HPDE6-E6E7 (cell line): ENCODE measurements at regions not wholly inside any gene's neighbourhood (a gene's known extent, or its start where the extent isn't known, plus 50 kb on each side); places are given as distances from the start of the nearest gene placed in this dataset.
A peak's percentile ranks its signal among the peaks of the same experiment; 100 is the strongest.
"Not testable (repeated sequence)": the region's sequence is repeated elsewhere in the genome, so short reads cannot be mapped to it uniquely, and the experiment has no call there.

Experiments used
- DNase-seq: peaks from one replicate; pipeline ENCODE4 v3.0.0; 2011; ENCODE audit warnings: missing footprints; ENCODE audit errors: extremely low spot score

DNA sequence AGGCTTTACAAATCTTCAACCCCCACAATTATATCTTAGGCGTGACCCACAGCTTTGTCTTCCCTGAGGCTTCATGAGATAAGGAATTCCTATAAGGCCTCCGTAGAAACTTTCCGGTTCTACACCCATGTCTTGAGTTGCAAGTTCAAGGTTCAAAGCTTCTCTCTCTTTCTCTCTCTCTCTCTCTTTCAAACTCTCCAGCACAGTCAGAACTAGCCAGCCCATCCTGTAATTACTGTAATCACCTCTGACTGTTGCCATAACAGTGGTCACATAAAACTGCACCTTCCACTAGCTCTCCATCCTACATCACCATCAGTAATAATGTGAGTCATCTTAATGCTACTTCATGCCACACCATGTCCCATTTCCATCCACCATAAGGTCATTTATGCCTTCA, 90.0 kb upstream of the NFASC start:
- DNase-seq, result no peak

DNA sequence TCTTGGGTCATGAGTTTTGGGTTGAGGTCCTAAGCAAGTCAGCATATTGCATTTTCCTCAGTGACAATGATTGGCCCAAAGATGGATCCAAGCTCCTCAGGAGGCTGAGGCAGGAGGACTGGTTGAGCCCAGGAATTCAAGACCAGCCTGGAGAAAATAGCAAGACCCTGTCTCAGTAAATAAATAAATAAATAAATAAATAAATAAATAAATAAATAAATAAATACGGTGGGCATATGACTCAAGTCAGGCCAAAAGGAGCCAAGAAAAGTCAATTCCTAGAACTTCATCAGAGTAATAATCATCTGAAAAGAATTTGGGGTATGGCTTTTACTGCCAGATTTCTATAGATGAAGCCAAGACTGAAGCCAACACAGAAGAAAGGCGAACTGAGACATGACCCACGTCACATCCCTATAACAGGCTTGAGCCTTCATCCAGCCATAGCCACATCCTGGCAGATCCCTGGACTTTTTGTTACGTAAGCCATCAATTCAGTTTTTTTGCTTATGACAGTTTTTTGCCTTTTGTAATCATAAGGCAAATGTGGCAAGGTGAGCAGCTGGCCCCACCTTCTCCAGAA, 88.5 kb upstream of the NFASC start:
- no peak for DNase-seq

DNA sequence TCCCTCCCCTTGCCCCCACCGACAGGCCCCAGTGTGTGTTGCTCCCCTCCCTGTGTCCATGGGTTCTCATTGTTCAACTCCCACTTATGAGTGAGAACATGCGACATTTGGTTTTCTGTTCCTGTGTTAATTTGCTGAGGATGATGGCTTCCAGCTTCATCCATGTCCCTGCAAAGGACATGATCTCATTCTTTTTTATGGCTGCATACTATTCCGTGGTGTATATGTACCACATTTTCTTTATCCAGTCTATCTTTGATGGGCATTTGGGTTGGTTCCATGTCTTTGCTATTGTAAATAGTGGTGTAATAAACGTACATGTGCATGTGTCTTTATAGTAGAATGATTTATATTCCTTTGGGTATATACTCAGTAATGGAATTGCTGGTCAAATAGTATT, 85.6 kb upstream of the NFASC start:
- DNase-seq, result not testable (repeated sequence)

DNA sequence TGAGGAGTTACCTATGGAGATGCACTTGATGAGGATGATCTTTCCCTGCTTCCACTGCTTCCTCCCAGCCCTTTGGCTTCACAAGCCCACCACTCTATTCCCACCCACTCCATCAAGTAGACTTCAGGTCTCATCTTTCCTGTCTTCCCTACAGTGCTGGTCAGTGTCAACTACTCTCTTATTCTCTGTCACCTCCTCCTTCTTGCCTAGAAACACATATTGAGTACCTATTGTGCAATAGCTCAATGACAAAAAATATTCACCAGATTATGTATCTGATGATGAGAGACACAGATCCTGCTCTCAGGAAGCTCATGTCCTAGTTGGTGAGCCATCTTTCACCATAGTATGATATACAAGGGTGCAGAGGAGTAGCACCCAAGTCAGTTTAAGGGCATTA, 82.2 kb upstream of the NFASC start:
- DNase-seq, result no peak

DNA sequence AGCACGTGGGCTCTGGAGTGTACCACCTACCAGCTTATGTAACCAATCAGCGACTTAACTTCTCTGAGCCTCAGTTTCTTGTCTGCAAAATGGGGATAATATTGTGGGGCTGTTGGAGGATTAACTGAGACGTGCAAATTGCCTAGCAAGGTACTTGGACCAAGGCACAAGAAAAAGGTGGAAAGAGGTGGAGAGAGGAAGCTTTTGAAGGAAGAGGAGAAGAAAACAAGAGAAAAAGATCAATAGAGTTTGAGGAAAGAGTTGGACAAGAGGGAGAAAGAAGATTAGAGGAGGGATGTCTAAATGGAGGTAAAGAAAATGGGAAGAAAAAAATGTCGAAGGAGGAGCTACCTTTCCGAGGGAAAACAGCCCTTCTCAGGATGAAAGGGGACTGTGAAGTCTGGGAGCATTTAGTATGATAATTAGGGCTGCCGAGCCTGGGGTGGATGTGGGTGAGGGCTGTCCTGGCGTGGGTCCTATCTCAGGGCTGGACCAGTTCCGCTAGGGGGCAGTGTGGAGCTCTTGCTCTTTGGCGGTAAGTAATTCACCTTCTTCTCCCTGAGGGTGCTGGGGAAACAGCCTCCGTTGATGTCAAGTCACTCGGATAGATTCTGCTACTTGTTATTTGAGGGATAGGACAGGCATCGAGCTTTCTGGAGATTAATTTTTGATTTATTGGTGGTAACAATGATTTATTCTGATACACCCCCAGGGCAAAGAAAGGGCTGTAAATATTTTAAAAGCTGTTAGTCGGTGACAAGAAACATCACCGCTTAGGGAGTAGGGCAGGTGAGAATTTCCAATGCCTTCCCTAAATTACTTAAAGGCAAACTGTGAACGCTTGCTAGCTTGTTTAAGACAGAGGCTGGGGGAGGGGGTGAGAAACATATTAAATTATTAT, 79.0 kb upstream of the NFASC start:
- DNase-seq, result peak; percentile 25

DNA sequence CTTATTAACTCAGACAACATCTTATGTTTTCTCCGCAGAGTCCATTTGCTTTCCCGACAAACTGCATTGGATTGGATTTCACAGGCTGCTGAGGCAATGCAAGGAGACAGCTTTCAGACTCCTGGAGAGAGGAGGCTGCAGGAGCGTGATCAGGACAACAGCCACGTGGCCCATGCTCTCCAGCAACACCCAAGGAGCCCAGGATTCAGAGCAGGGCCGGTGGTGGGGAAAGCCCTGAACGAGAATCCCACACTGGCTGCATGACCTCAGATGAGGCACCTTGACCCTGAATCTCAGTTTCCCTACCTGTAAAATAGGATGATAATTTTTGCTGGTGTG, 78.3 kb upstream of the NFASC start:
- DNase-seq, result no peak

DNA sequence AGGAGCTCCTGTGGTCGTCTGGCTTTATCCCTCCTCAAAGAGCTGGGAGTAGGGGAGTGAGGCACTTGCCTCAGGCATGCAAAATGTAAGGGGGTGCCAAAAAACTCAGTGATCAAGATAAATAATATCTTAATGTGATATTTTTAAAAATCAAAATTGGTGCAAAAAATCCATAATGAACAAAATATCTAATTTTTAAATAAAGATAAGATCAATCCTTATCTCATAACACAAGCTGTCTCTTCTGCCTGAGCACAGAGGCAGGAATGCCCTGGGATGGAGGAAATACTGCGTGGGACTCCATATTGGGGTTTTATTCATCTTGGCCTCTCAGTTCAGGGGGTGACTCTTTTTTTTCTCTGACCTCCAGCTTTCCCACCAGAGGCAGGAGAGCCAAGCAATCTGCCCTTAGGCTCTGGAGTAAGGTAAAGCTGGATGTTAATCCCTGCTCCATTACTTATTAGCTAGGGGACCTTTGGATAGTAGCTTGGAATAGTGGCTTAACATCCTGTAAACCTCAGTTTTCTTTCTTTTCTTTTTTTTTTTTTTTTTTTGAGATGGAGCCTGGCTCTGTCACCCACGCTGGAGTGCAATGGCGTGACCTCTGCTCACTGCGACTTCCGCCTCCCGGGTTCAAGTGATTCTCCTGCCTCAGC, 77.3 kb upstream of the NFASC start:
- DNase-seq, result no peak

DNA sequence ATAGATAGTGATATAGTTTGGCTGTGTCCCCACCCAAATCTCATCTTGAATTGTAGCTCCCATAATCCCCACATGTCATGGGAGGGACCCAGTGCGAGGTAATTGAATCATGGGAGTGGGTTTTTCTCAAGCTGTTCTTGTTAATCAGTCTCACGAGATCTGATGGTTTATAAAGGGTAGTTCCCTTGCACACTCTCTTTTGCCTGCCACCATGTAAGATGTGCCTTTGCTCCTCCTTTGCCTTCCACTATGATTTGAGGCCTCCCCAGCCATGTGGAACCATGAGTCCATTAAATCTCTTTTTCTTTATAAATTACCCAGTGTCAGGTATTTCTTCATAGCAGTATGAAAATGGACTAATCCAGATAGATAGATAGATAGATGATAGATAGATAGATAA, 73.8 kb upstream of the NFASC start:
- not testable (repeated sequence) for DNase-seq

DNA sequence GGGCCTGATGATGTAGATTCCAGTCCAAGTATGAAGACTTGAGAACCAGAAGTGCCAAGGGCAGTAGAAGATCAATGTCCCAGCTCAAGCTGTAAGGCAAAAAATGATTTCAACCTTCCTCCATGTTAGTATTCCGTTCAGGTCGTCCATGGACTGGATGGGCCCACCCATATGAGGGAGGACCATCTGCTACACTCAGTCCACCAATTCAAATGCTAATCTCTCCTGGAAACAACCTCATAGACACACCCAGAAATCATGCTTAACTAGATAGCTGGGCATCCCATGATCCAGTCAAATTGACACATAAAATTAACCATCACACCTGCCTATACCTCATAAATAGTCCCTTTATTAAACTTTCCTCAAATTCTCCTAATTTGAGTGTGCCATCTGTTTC, 73.3 kb upstream of the NFASC start:
- DNase-seq, result no peak

DNA sequence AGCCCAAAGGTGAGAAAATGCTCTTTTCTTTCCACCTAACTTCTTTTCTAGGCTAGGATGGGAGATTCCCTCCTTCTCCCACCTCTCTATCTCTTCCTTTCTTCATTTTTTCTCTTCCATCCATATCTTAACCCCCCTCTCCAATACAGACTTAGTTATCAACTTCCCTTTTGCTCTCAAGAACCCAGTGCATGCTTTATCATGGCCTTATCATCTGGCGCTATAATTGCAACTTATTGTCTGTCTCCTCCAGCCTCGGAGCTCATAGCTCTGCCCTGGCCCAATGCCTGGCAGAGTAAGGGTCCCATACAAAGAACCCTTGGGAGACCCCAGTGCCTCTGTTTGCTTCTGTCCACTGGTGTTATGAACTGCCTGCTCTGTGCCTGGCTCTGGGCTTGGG, 71.0 kb upstream of the NFASC start:
- DNase-seq, result no peak

DNA sequence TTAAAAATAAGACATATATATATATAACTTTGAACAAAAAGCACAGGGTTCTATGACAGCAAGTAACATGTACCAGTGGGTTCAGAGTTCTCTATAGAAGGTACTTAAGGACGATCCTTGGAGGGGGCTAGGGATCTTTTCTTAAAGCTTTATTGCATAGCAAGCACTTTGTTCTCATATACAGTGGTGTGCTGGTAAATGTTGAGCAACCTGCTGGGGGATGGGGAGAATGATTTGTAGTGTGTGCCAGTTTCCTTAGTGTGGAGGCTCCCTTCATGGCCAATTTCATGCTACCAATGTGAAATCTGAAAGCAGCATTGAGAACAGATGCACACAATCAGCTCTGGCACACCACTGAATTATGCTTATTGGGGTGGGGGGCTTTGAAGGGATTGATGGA, 69.5 kb upstream of the NFASC start:
- no peak for DNase-seq

DNA sequence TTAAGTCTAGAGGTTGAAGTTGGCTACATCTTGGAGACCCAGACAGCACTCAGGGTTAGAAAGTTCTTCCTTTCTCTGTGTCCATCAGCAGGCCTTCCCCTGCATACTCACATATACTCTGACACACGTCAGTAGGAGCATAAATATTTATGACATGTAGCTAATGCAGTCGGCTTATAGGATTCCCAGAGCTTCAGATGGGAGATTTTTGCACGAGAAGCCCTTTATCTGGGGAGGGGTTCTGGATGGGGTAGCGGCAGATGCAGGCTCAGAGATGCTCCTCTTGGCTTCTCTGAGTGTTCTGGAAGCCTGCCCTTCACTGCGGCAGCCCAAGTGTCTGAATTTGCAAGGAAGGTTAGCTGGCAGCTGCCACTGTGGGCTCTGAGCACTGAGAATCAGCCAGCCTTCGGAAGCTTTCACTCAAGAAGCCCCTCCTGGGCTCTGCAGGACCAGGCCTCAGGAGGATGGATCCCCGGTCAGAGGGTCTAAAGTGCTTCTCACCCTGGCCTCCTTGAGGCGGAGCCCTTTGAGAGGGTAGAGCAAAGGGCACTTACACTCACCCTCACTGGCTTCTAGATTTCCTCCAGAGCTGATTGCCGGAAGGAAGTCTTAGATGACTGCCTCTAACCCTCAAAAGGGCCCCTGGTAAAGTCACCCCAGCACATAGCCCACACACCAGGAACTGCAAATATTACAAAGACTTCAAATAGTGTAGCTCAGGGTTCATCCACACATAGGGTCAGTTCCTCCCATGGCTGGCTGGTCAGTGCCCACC, 68.1 kb upstream of the NFASC start:
- no peak for DNase-seq

DNA sequence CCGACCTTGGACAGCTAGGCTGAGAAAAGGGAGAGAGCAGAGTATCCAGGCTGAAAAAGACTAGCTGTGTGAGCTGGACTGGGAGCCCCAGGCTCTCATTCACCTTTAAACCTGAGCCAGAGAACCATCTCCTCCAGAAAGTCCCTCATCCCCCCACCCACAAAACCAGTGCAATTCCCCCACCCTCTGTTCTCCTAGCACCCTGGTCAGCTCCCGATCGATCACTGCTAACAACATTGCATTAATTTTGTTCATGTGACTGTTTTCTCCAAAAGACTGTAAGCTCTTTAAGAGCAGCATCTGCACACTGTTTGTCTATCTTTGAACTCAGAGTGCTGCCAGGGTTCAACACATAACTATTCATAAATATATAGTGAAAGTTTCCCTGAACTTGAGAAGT, 67.1 kb upstream of the NFASC start:
- no peak for DNase-seq

DNA sequence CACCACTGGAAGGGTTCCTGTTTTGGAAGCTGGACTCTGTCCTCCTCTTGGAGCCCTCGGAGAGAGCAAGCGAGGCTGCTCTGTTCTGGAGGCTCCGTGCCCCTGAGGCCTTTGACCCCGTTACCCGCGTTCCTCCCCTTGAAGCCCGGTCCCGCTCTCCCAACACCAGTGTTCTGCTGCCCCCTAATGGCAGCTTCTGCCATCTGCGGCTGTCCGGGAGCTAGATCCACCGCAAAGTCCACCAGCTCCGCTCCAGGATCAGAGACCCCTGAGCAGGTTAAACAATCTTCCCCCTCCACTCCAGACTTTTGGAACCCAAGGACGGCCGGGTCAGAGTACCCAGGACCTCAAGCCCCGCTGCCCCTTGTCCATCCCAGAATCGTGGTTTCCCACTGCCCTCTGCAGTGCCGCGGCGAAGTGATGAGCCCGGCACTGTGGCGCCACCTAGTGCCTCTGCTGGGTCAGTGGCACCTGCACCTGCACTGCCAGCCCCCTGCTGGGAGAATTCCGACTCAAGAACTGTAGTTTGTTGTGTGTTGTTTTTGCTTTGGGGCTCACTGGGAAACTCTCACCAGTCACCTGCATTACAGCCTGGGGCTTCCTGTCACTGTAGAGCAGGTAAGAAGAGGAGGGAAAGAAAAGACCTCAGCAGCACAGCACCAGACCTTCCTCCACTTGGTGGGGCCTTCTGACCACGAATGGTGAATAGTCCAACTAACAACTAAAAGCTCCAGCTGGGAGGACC, 63.5 kb upstream of the NFASC start:
- DNase-seq, result peak; percentile 91

DNA sequence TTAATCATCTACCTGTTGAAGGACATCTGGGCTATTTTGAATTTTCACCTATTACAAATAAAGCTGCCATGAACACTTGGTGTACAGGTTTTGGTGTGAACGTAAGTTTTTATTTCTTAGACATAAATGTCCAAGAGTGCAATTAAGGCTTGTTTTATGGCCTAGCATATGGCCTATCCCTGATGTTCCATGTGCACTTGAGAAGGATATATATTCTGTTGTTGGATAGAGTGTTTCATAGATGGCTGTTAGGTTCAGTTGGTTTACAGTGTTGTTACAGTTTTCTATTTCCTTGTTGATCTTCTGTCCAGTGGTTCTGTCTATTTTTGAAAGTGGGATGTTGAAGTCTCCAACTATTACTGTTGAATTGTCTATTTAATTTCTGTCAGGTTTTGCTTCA, 61.2 kb upstream of the NFASC start:
- DNase-seq, result no peak

DNA sequence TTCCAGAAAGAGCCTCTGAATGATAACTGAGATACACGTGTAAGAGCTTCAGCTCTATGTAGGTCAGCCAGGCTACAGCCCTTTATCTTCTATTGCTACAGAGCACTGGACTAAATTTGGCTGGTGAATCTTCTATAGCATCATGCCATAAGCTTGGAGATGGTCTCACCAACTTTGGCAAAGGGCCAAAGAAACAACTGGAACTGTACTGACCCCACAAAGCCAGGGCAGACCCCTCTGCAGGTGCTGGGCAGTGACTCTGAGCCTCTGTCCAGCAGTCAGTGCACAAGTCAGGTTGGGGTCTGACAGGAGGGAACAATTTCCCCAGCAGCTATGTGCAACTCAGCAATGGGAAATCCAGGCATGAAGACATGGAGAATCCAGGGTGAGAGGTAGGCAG, 57.8 kb upstream of the NFASC start:
- no peak for DNase-seq

DNA sequence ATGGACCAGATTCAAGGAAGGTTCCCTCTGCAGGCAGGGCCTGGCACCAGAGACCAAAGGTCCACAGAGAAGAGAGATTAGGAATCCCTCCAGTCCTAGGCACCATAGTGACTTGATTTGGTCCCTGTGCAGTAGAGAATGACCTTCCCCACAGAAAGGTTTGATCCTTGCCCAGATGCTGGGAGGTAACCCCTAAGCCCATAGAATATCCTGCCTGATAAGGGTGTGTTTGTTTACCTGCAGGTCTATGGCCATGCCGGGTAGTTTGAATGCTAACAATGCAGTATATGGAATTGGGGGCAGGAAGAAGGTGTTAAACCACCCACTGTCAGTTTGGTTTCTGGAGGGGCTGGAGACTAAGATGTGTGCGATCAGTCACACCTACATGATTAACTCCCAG, 57.1 kb upstream of the NFASC start:
- DNase-seq, result no peak

GRCh38 chr1:204814166-204814884, 56.3 kb upstream of the NFASC start:
- no peak for DNase-seq

GRCh38 chr1:204817341-204817740, 53.3 kb upstream of the NFASC start:
- DNase-seq, result no peak

- no peak for DNase-seq
These were observed 51.7 kb upstream of the NFASC start for GRCh38 chr1:204818998-204819397.

- DNase-seq, result no peak
These were observed 51.2 kb upstream of the NFASC start for GRCh38 chr1:204819495-204819894.
